ENCODE measurements at regions not wholly inside any gene's neighbourhood (a gene's known extent, or its start where the extent isn't known, plus 50 kb on each side); places are given as distances from the start of the nearest gene placed in this dataset.

GRCh38 chr5:4001758-4002533 is 406.3 kb downstream of the IRX1 start:
- no peak overlapping the region for H3K27ac ChIP-seq
- TF ChIP-seq CTCF (IDR thresholded peaks at IDR 0.05) (no peak), ZFX (IDR thresholded peaks at IDR 0.05; ENCODE audit: borderline replicate concordance) (no peak)

- TF ChIP-seq CTCF (IDR thresholded peaks at IDR 0.05) (no peak), ZFX (IDR thresholded peaks at IDR 0.05; ENCODE audit: borderline replicate concordance) (no peak)
- no peak overlapping the region for H3K27ac ChIP-seq
These were observed 409.7 kb downstream of the IRX1 start for GRCh38 chr5:4005335-4005734.

GRCh38 chr5:4007001-4007400 is 411.4 kb downstream of the IRX1 start:
- TF ChIP-seq ZFX (IDR thresholded peaks at IDR 0.05; ENCODE audit: borderline replicate concordance), result no peak
- TF ChIP-seq CTCF (IDR thresholded peaks at IDR 0.05), result no peak

GRCh38 chr5:4011943-4012342 is 416.3 kb downstream of the IRX1 start:
- no peak overlapping the region for H3K27ac ChIP-seq
- TF ChIP-seq CTCF (IDR thresholded peaks at IDR 0.05), result no peak
- TF ChIP-seq ZFX (IDR thresholded peaks at IDR 0.05; ENCODE audit: borderline replicate concordance), result no peak

More at GRCh38 chr5:4007001-4007400, 411.4 kb downstream of the IRX1 start:
- H3K27ac ChIP-seq, result no peak overlapping the region

- TF ChIP-seq CTCF (IDR thresholded peaks at IDR 0.05), result no peak
- no peak for TF ChIP-seq ZFX (IDR thresholded peaks at IDR 0.05; ENCODE audit: borderline replicate concordance)
- H3K27ac ChIP-seq, result no peak overlapping the region
These were observed 417.7 kb downstream of the IRX1 start for GRCh38 chr5:4013106-4013898.

GRCh38 chr5:4015709-4016108 is 420.1 kb downstream of the IRX1 start:
- H3K27ac ChIP-seq, result no peak overlapping the region
- TF ChIP-seq CTCF (IDR thresholded peaks at IDR 0.05) (no peak), ZFX (IDR thresholded peaks at IDR 0.05; ENCODE audit: borderline replicate concordance) (no peak)

Measured in 22Rv1 (cell line).